ENCODE measurements at regions not wholly inside any gene's neighbourhood (a gene's known extent, or its start where the extent isn't known, plus 50 kb on each side); places are given as distances from the start of the nearest gene placed in this dataset.

GRCh38 chr7:112624416-112624815 is 143.6 kb downstream of the LSMEM1 start:
- no peak overlapping the region for H3K4me3 Mint-ChIP-seq
- TF ChIP-seq, protein P1, sequence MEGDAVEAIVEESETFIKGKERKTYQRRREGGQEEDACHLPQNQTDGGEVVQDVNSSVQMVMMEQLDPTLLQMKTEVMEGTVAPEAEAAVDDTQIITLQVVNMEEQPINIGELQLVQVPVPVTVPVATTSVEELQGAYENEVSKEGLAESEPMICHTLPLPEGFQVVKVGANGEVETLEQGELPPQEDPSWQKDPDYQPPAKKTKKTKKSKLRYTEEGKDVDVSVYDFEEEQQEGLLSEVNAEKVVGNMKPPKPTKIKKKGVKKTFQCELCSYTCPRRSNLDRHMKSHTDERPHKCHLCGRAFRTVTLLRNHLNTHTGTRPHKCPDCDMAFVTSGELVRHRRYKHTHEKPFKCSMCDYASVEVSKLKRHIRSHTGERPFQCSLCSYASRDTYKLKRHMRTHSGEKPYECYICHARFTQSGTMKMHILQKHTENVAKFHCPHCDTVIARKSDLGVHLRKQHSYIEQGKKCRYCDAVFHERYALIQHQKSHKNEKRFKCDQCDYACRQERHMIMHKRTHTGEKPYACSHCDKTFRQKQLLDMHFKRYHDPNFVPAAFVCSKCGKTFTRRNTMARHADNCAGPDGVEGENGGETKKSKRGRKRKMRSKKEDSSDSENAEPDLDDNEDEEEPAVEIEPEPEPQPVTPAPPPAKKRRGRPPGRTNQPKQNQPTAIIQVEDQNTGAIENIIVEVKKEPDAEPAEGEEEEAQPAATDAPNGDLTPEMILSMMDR (IDR thresholded peaks at IDR 0.05; ENCODE audit: unreplicated experiment in 3 of 3), result no peak
- H3K27me3 Mint-ChIP-seq (ENCODE audit: low read depth), result no peaks in the 10 kb centered on the region
- H3K27ac Mint-ChIP-seq, result no peak overlapping the region
- no peaks in the 10 kb centered on the region for H3K36me3 Mint-ChIP-seq (ENCODE audit: low read depth)
- peaks cover 5% of the 10 kb centered on the region for H3K9me3 Mint-ChIP-seq
- peaks cover 13% of the 10 kb centered on the region for H3K4me1 Mint-ChIP-seq

DNA sequence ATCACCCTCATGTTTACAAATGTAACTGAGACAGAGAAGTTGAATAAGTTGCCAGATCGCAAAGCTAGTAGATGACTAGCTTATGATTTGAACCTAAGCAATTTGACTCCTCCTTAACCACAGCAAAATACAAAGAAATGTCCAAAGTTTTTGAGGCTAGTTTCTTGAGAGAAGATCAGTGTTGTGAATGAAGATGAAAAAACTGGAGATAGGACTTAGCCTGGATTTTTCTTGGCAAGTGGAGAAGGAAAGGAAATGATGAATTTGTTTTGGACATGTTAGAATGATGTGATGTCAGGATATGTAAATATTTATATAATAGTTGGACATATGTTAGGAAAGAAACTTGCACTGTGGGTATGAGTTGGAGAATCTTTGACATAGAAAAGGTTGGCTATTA is 149.8 kb downstream of the LSMEM1 start:
- H3K27me3 Mint-ChIP-seq (ENCODE audit: low read depth), result no peaks in the 10 kb centered on the region
- H3K4me3 Mint-ChIP-seq, result no peak overlapping the region
- peaks cover 5% of the 10 kb centered on the region for H3K4me1 Mint-ChIP-seq
- H3K36me3 Mint-ChIP-seq (ENCODE audit: low read depth), result no peaks in the 10 kb centered on the region
- TF ChIP-seq, protein P1 (IDR thresholded peaks at IDR 0.05; ENCODE audit: unreplicated experiment in 3 of 3), result no peak
- H3K9me3 Mint-ChIP-seq, result peaks cover 5% of the 10 kb centered on the region
- peak overlapping the region; percentile 6 to 44 (median 26) for H3K27ac Mint-ChIP-seq

- TF ChIP-seq, protein P1 (IDR thresholded peaks at IDR 0.05; ENCODE audit: unreplicated experiment in 3 of 3), result no peak
- no peak overlapping the region for H3K27ac Mint-ChIP-seq
- H3K4me1 Mint-ChIP-seq, result peaks cover 5% of the 10 kb centered on the region
- no peaks in the 10 kb centered on the region for H3K36me3 Mint-ChIP-seq (ENCODE audit: low read depth)
- H3K4me3 Mint-ChIP-seq, result no peak overlapping the region
- H3K9me3 Mint-ChIP-seq, result no peaks in the 10 kb centered on the region
- H3K27me3 Mint-ChIP-seq (ENCODE audit: low read depth), result no peaks in the 10 kb centered on the region
Measured at GRCh38 chr7:112634107-112634506, 153.3 kb downstream of the LSMEM1 start.

DNA sequence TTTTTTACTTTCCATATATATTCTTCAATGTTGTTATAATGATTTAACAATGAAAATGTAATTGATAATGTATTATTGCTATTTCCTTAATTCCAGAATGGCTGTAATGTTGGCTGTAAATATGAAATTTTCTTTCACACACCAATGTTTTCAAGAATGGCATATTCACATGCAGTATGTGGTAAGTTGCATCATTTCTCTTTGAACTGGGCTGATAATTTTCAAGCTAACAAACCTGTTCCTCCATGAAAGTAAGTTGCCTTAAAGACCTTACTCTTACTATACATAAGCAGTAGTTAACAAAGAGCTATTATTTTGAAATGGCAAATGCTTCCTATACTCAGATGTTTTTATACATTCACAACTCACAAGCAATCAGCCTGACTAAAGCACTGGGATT is 154.5 kb downstream of the TMEM168 start:
- no peaks in the 10 kb centered on the region for H3K9me3 Mint-ChIP-seq
- no peaks in the 10 kb centered on the region for H3K27me3 Mint-ChIP-seq (ENCODE audit: low read depth)
- H3K36me3 Mint-ChIP-seq (ENCODE audit: low read depth), result no peaks in the 10 kb centered on the region
- TF ChIP-seq, protein P1 (IDR thresholded peaks at IDR 0.05; ENCODE audit: unreplicated experiment in 3 of 3), result no peak
- no peak overlapping the region for H3K4me3 Mint-ChIP-seq
- H3K27ac Mint-ChIP-seq, result no peak overlapping the region
- no peaks in the 10 kb centered on the region for H3K4me1 Mint-ChIP-seq

- H3K4me1 Mint-ChIP-seq, result no peaks in the 10 kb centered on the region
- TF ChIP-seq, protein P1 (IDR thresholded peaks at IDR 0.05; ENCODE audit: unreplicated experiment in 3 of 3), result no peak
- no peak overlapping the region for H3K4me3 Mint-ChIP-seq
- no peak overlapping the region for H3K27ac Mint-ChIP-seq
- peaks cover 23% of the 10 kb centered on the region for H3K9me3 Mint-ChIP-seq
- no peaks in the 10 kb centered on the region for H3K36me3 Mint-ChIP-seq (ENCODE audit: low read depth)
- H3K27me3 Mint-ChIP-seq (ENCODE audit: low read depth), result no peaks in the 10 kb centered on the region
Measured at GRCh38 chr7:112638675-112639400, 151.4 kb downstream of the TMEM168 start.

DNA sequence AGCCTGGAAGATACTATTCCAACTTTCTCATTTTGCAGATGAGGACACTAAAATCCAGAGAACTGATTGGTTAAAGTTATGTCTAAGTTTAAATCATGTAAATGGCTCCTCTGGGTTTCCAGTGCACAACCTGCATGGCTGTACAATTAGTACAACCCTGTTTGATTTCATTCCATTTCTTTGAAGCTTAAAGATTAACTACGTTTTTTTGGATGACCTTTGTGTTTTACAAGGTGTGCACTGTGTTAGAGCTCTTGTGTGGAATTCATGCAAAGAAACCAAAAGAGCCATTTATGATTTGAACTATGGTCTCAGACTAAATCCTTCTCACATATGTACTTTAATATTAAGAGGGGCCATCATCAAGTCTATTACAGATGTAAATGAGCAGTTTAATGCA is 149.5 kb downstream of the TMEM168 start:
- Mint-ChIP-seq H3K27me3 (ENCODE audit: low read depth) (no peaks in the 10 kb centered on the region), H3K4me1 (no peaks in the 10 kb centered on the region), H3K36me3 (ENCODE audit: low read depth) (no peaks in the 10 kb centered on the region), H3K27ac (no peak overlapping the region), H3K9me3 (peaks cover 33% of the 10 kb centered on the region), H3K4me3 (no peak overlapping the region)
- TF ChIP-seq, protein P1 (IDR thresholded peaks at IDR 0.05; ENCODE audit: unreplicated experiment in 3 of 3), result no peak
